Activated T-helper 17 cell treated with anti-CD3 and anti-CD28 coated beads, Interleukin-2, amount 50 U/mL, for 72 hours (primary cell): ENCODE measurements at regions not wholly inside any gene's neighbourhood (a gene's known extent, or its start where the extent isn't known, plus 50 kb on each side); places are given as distances from the start of the nearest gene placed in this dataset.

Experiments
- ATAC-seq: fragments of 150-1000 bp; cut with Tn5 transposase; replicated peaks from 2 replicates; pipeline ENCODE4 v1.10.0; 2021; ENCODE audit warnings: mild to moderate bottlenecking, moderate library complexity
- H3K27ac Mint-ChIP-seq: one replicate; pipeline ENCODE4 v1.8.0; 2022; ENCODE audit warnings: mixed read lengths
- H3K27me3 Mint-ChIP-seq: one replicate; pipeline ENCODE4 v1.8.0; 2022; ENCODE audit warnings: mixed read lengths
- H3K36me3 Mint-ChIP-seq: one replicate; pipeline ENCODE4 v1.8.0; 2022; ENCODE audit warnings: low read depth, mild to moderate bottlenecking, mixed read lengths
- H3K4me1 Mint-ChIP-seq: one replicate; pipeline ENCODE4 v1.8.0; 2022; ENCODE audit warnings: mixed read lengths
- H3K4me3 Mint-ChIP-seq: one replicate; pipeline ENCODE4 v1.8.0; 2022; ENCODE audit warnings: mild to moderate bottlenecking, mixed read lengths
- H3K9me3 Mint-ChIP-seq: one replicate; pipeline ENCODE4 v1.8.0; 2022; ENCODE audit warnings: mixed read lengths

- H3K27ac Mint-ChIP-seq, result no peak overlapping the region
- no peak for ATAC-seq
- H3K4me3 Mint-ChIP-seq, result no peak overlapping the region
- H3K9me3 Mint-ChIP-seq, result peaks cover 9% of the 10 kb centered on the region
- H3K36me3 Mint-ChIP-seq, result no peaks in the 10 kb centered on the region
- H3K27me3 Mint-ChIP-seq, result no peaks in the 10 kb centered on the region
- no peaks in the 10 kb centered on the region for H3K4me1 Mint-ChIP-seq
Measured at GRCh38 chr5:12805165-12805698, 901.0 kb upstream of the CTNND2 start.

DNA sequence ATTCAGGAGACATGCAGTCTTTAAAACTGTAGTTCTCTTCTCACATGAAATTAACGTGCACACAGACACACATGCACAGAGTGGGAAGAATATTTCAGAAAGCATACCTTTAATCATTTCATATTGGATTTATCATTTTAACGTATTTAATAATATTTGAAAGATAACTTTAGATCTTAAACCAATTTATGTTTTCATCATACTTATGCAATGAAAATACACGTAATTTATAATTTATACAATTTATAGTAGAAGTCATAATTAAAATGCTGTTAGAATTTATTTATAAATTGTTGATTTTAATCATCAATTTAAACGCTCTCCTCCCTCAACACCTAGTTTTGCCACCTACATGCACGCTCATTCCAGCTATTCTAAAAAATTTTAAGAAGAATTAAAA is 894.9 kb upstream of the CTNND2 start:
- Mint-ChIP-seq H3K9me3 (no peaks in the 10 kb centered on the region), H3K4me1 (no peaks in the 10 kb centered on the region), H3K27ac (no peak overlapping the region), H3K4me3 (no peak overlapping the region), H3K36me3 (no peaks in the 10 kb centered on the region), H3K27me3 (no peaks in the 10 kb centered on the region)
- ATAC-seq, result no peak

GRCh38 chr5:12795333-12795663 is 891.1 kb upstream of the CTNND2 start:
- H3K9me3 Mint-ChIP-seq, result peaks cover 3% of the 10 kb centered on the region
- ATAC-seq, result no peak
- no peak overlapping the region for H3K27ac Mint-ChIP-seq
- H3K27me3 Mint-ChIP-seq, result no peaks in the 10 kb centered on the region
- H3K4me3 Mint-ChIP-seq, result no peak overlapping the region
- no peaks in the 10 kb centered on the region for H3K36me3 Mint-ChIP-seq
- no peaks in the 10 kb centered on the region for H3K4me1 Mint-ChIP-seq

GRCh38 chr5:12794476-12795332 is 890.5 kb upstream of the CTNND2 start:
- Mint-ChIP-seq H3K9me3 (peaks cover 7% of the 10 kb centered on the region), H3K27ac (no peak overlapping the region), H3K4me1 (no peaks in the 10 kb centered on the region), H3K36me3 (no peaks in the 10 kb centered on the region), H3K27me3 (no peaks in the 10 kb centered on the region), H3K4me3 (no peak overlapping the region)
- ATAC-seq, result no peak

- Mint-ChIP-seq H3K4me1 (no peaks in the 10 kb centered on the region), H3K9me3 (peaks cover 7% of the 10 kb centered on the region), H3K27ac (no peak overlapping the region), H3K4me3 (no peak overlapping the region), H3K36me3 (no peaks in the 10 kb centered on the region), H3K27me3 (no peaks in the 10 kb centered on the region)
- no peak for ATAC-seq
Measured at GRCh38 chr5:12793373-12793772, 889.1 kb upstream of the CTNND2 start.

DNA sequence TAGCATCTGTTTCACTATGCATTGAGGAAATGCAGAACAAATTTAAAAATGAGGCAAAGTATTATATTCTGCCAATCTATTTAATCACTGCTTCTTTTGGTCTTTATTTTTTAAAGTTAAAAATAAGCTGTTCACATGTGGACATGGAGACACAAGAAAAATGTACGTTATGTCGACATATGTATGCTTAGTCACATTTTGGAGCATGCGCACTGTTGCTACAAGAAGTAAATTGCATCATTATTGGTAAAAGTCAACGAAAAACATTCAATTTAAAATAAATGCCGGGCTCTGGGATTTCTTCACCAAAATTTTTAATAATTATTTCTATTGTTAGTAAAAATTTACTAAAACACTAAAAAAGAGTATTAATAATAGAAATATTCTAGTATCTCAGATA is 876.3 kb upstream of the CTNND2 start:
- Mint-ChIP-seq H3K9me3 (peaks cover 16% of the 10 kb centered on the region), H3K36me3 (no peaks in the 10 kb centered on the region), H3K27me3 (no peaks in the 10 kb centered on the region), H3K27ac (no peak overlapping the region), H3K4me3 (no peak overlapping the region), H3K4me1 (no peaks in the 10 kb centered on the region)
- no peak for ATAC-seq

GRCh38 chr5:12777342-12777741 is 873.1 kb upstream of the CTNND2 start:
- Mint-ChIP-seq H3K4me3 (no peak overlapping the region), H3K36me3 (no peaks in the 10 kb centered on the region), H3K27me3 (no peaks in the 10 kb centered on the region), H3K9me3 (peaks cover 18% of the 10 kb centered on the region), H3K27ac (no peak overlapping the region), H3K4me1 (no peaks in the 10 kb centered on the region)
- no peak for ATAC-seq

DNA sequence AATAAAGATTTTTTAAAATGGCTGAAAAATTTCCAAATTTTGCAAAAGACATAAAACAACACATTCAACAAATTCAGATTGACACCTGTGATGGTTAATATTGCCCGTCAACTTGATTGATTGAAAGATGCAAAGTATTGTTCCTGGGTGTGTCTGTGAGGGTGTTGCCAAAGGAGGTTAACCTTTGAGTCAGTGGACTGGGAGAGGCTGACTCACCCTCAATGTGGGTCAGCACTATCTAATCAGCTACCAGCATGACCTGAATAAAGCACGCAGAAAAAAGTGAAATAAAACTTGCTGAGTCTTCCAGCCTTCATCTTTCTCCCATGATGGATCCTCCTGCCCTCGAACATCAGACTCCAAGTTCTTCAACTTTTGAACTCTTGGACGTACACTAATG is 868.0 kb upstream of the CTNND2 start:
- H3K27me3 Mint-ChIP-seq, result no peaks in the 10 kb centered on the region
- H3K4me3 Mint-ChIP-seq, result no peak overlapping the region
- peaks cover 13% of the 10 kb centered on the region for H3K9me3 Mint-ChIP-seq
- H3K36me3 Mint-ChIP-seq, result no peaks in the 10 kb centered on the region
- no peaks in the 10 kb centered on the region for H3K4me1 Mint-ChIP-seq
- no peak for ATAC-seq
- H3K27ac Mint-ChIP-seq, result no peak overlapping the region

- no peak overlapping the region for H3K27ac Mint-ChIP-seq
- H3K4me1 Mint-ChIP-seq, result no peaks in the 10 kb centered on the region
- peaks cover 5% of the 10 kb centered on the region for H3K9me3 Mint-ChIP-seq
- H3K27me3 Mint-ChIP-seq, result no peaks in the 10 kb centered on the region
- no peaks in the 10 kb centered on the region for H3K36me3 Mint-ChIP-seq
- no peak overlapping the region for H3K4me3 Mint-ChIP-seq
- no peak for ATAC-seq
Measured at GRCh38 chr5:12759377-12759776, 855.1 kb upstream of the CTNND2 start.

GRCh38 chr5:12757035-12757434 is 852.8 kb upstream of the CTNND2 start:
- H3K27ac Mint-ChIP-seq, result no peak overlapping the region
- no peaks in the 10 kb centered on the region for H3K4me1 Mint-ChIP-seq
- no peaks in the 10 kb centered on the region for H3K36me3 Mint-ChIP-seq
- ATAC-seq, result no peak
- peaks cover 7% of the 10 kb centered on the region for H3K9me3 Mint-ChIP-seq
- no peaks in the 10 kb centered on the region for H3K27me3 Mint-ChIP-seq
- H3K4me3 Mint-ChIP-seq, result no peak overlapping the region

DNA sequence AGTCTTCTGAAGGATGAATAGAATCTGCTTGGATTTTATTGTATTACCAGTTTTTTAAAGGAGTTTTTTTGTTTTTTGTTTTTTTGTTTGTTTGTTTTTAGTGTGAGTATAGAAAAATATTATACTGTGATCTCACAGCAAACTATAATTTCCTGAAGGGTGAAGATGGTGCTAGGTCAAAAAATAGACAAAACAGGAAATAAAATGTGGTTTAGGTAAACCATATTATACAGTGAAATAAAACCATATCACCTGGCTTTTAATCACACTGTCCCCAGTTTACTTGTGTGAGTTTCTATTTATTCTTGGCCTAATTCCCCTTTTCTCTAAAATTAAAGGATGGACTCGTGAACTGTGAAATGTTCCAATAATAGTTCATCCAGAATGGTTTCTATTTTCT is 841.3 kb upstream of the CTNND2 start:
- no peaks in the 10 kb centered on the region for H3K4me1 Mint-ChIP-seq
- H3K36me3 Mint-ChIP-seq, result no peaks in the 10 kb centered on the region
- H3K27ac Mint-ChIP-seq, result no peak overlapping the region
- no peaks in the 10 kb centered on the region for H3K9me3 Mint-ChIP-seq
- no peaks in the 10 kb centered on the region for H3K27me3 Mint-ChIP-seq
- no peak for ATAC-seq
- no peak overlapping the region for H3K4me3 Mint-ChIP-seq

DNA sequence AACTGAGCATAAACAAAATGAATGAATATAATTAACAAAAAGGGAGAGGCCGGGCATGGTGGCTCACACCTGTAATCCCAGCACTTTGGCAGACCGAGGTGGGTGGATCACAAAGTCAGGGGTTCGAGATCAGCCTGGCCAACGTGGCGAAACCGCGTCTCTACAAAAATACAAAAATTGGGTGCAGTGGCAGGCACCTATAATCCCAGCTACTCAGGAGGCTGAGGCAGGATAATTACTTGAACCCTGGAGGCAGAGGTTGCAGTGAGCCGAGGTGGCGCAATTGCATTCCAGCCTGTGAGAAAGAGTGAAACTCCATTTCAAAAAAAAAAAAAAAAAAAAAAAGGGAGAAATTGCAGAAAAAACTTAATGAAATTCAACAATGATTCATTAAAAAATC is 839.3 kb upstream of the CTNND2 start:
- ATAC-seq, result no peak
- Mint-ChIP-seq H3K27ac (no peak overlapping the region), H3K4me1 (no peaks in the 10 kb centered on the region), H3K9me3 (no peaks in the 10 kb centered on the region), H3K36me3 (no peaks in the 10 kb centered on the region), H3K4me3 (no peak overlapping the region), H3K27me3 (no peaks in the 10 kb centered on the region)

- Mint-ChIP-seq H3K27ac (no peak overlapping the region), H3K36me3 (no peaks in the 10 kb centered on the region), H3K4me1 (no peaks in the 10 kb centered on the region), H3K27me3 (no peaks in the 10 kb centered on the region), H3K4me3 (no peak overlapping the region), H3K9me3 (peaks cover 13% of the 10 kb centered on the region)
- ATAC-seq, result no peak
Measured at GRCh38 chr5:12730354-12730753, 826.1 kb upstream of the CTNND2 start.

DNA sequence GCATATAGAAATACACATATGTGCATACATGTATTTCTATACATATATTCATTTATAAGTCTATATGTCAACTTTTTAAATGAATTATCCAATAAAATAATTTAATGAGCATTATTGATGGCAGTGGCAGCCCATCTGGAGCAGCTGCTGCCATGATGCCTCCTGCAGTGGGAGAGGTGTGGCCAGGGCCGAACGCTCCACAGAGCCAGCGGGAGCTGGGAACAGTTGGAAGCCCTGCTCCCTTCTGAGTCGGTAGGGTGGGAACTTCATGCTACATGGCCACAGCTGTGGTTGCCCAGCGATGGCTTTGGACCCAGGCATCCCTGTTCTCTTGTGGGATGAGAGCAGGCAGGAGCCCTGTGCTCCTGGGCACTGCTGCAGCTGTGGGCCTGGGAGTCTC is 812.4 kb upstream of the CTNND2 start:
- no peak for ATAC-seq
- H3K4me3 Mint-ChIP-seq, result no peak overlapping the region
- no peaks in the 10 kb centered on the region for H3K4me1 Mint-ChIP-seq

DNA sequence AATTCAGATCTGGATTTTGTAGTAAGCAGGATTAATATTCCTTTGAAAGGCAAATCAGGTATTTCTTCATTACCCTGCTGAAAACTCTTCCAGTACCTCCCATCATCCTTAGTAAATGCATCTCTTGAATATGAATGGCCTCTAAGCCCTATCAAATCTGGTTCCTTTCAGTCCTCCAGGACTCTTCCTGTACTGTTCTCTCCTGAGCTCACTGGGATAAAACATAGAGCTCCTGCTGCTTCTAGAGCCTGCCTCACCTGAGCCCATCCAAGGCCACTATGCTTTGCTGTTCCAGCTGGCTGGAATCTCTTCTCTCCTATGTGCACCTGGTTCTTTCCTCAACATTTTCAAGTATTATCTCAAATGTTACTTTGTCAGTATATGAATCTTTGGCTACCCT is 803.3 kb upstream of the CTNND2 start:
- Mint-ChIP-seq H3K27me3 (no peaks in the 10 kb centered on the region), H3K4me3 (no peak overlapping the region), H3K27ac (no peak overlapping the region), H3K4me1 (no peaks in the 10 kb centered on the region), H3K9me3 (peaks cover 19% of the 10 kb centered on the region), H3K36me3 (no peaks in the 10 kb centered on the region)
- no peak for ATAC-seq

More for the DNA sequence above, 812.4 kb upstream of the CTNND2 start:
- Mint-ChIP-seq H3K9me3 (peaks cover 11% of the 10 kb centered on the region), H3K27me3 (no peaks in the 10 kb centered on the region), H3K27ac (no peak overlapping the region), H3K36me3 (no peaks in the 10 kb centered on the region)
